NB4 (cell line): ENCODE measurements at regions not wholly inside any gene's neighbourhood (a gene's known extent, or its start where the extent isn't known, plus 50 kb on each side); places are given as distances from the start of the nearest gene placed in this dataset.

Source experiments
- DNase-seq: peaks from one replicate; pipeline ENCODE4 v3.0.0; 2010; ENCODE audit warnings: low read depth
- H3K4me3 ChIP-seq: one replicate; pipeline ENCODE4 v1.5.1; 2011; ENCODE audit warnings: mild to moderate bottlenecking, low read depth, low read length, moderate library complexity
- CTCF ChIP-seq: IDR thresholded peaks from one replicate; pipeline ENCODE4 v1.5.1; 2012; ENCODE audit warnings: low read depth, low read length
- MAX ChIP-seq: IDR thresholded peaks from 2 replicates; pipeline ENCODE4 v1.6.1; 2011; ENCODE audit warnings: low read depth, low read length
- MYC ChIP-seq: IDR thresholded peaks from 2 replicates; pipeline ENCODE4 v1.6.1; 2011; ENCODE audit warnings: low read depth, low read length
- POLR2A ChIP-seq: IDR thresholded peaks from 2 replicates; pipeline ENCODE4 v1.6.1; 2011; ENCODE audit warnings: mild to moderate bottlenecking; ENCODE audit not compliant: insufficient read length; ENCODE audit errors: extremely low read depth

- TF ChIP-seq MAX: no peak
- H3K4me3 ChIP-seq: no peak overlapping the region
- DNase-seq: no peak
These were observed 65.4 kb upstream of the WDR75 start for GRCh38 chr2:189375842-189376241.

GRCh38 chr2:189379287-189379630, 62.0 kb upstream of the WDR75 start:
- DNase-seq: no peak
- no peak for TF ChIP-seq POLR2A
- TF ChIP-seq MYC: no peak
- TF ChIP-seq MAX: no peak
- TF ChIP-seq CTCF: no peak
- no peak overlapping the region for H3K4me3 ChIP-seq

GRCh38 chr2:189379731-189380261, 61.5 kb upstream of the WDR75 start:
- no peak for TF ChIP-seq CTCF
- TF ChIP-seq MYC: no peak
- TF ChIP-seq MAX: no peak
- H3K4me3 ChIP-seq: no peak overlapping the region
- no peak for DNase-seq

- H3K4me3 ChIP-seq: no peak overlapping the region
- no peak for DNase-seq
- TF ChIP-seq POLR2A (no peak), CTCF (no peak), MAX (no peak), MYC (no peak)
These were observed 58.6 kb upstream of the WDR75 start for GRCh38 chr2:189382668-189383067.

GRCh38 chr2:189386741-189387140, 54.5 kb upstream of the WDR75 start:
- no peak overlapping the region for H3K4me3 ChIP-seq
- TF ChIP-seq POLR2A: no peak
- TF ChIP-seq CTCF: no peak
- no peak for TF ChIP-seq MAX
- TF ChIP-seq MYC: no peak
- no peak for DNase-seq

- DNase-seq: no peak
- no peak overlapping the region for H3K4me3 ChIP-seq
- no peak for TF ChIP-seq MAX
- no peak for TF ChIP-seq CTCF
- no peak for TF ChIP-seq MYC
- no peak for TF ChIP-seq POLR2A
These were observed 50.1 kb upstream of the WDR75 start for GRCh38 chr2:189391201-189391600.
